RWPE2 (cell line): ENCODE measurements at regions not wholly inside any gene's neighbourhood (a gene's known extent, or its start where the extent isn't known, plus 50 kb on each side); places are given as distances from the start of the nearest gene placed in this dataset.

Experiments used
- ATAC-seq: fragments of 200-7000 bp; cut with Tn5 transposase; 3 replicates; pipeline ENCODE4 v1.9.1; 2021; ENCODE audit warnings: low read depth
- DNase-seq: peaks from one replicate; pipeline ENCODE4 v3.0.0-alpha.2; 2020; ENCODE audit warnings: low spot score
- H3K27ac ChIP-seq: fragments of 450-650 bp; 2 replicates; pipeline ENCODE4 v1.5.1; 2017; ENCODE audit warnings: mild to moderate bottlenecking; ENCODE audit not compliant: poor library complexity, severe bottlenecking
- H3K27me3 ChIP-seq: fragments of 250-450 bp; sonication (Bioruptor Pico); 2 replicates; pipeline ENCODE4 v1.5.1; 2021; ENCODE audit warnings: mild to moderate bottlenecking, moderate library complexity; ENCODE audit not compliant: insufficient read depth, poor library complexity, severe bottlenecking
- H3K36me3 ChIP-seq: fragments of 250-450 bp; sonication (Bioruptor Pico); 2 replicates; pipeline ENCODE4 v1.5.1; 2020; ENCODE audit warnings: low read depth, mild to moderate bottlenecking, moderate library complexity
- H3K4me1 ChIP-seq: fragments of 250-450 bp; sonication (Bioruptor Pico); 2 replicates; pipeline ENCODE4 v1.5.1; 2021; ENCODE audit warnings: mild to moderate bottlenecking, moderate library complexity; ENCODE audit not compliant: insufficient read depth, poor library complexity, severe bottlenecking
- H3K4me3 ChIP-seq: fragments of 250-450 bp; sonication (Bioruptor Pico); 2 replicates; pipeline ENCODE4 v1.5.1; 2021; ENCODE audit warnings: mild to moderate bottlenecking, moderate library complexity; ENCODE audit not compliant: severe bottlenecking
- H3K9me3 ChIP-seq: fragments of 250-450 bp; sonication (Bioruptor Pico); 2 replicates; pipeline ENCODE4 v1.5.1; 2021; ENCODE audit warnings: mild to moderate bottlenecking, moderate library complexity; ENCODE audit not compliant: severe bottlenecking
- CTCF ChIP-seq: fragments of 450-650 bp; IDR thresholded peaks from one replicate; pipeline ENCODE4 v1.5.1; 2017; ENCODE audit warnings: mild to moderate bottlenecking, moderate library complexity; ENCODE audit not compliant: poor library complexity, severe bottlenecking

- H3K36me3 ChIP-seq = no peaks in the 10 kb centered on the region
- no peaks in the 10 kb centered on the region for H3K9me3 ChIP-seq
- peak; percentile 62 for ATAC-seq
- no peaks in the 10 kb centered on the region for H3K4me1 ChIP-seq
- H3K4me3 ChIP-seq = no peak overlapping the region
- no peak for TF ChIP-seq CTCF
- no peaks in the 10 kb centered on the region for H3K27me3 ChIP-seq
- H3K27ac ChIP-seq = no peak overlapping the region
- no peak for DNase-seq
Observed at GRCh38 chr5:123807177-123807945, 295.4 kb downstream of the CSNK1G3 start.

- DNase-seq (no peak), ATAC-seq (peak; percentile 19; the same call in 1 of the 3 replicates)
- no peak for TF ChIP-seq CTCF
- H3K27ac ChIP-seq = no peak overlapping the region
- no peaks in the 10 kb centered on the region for H3K36me3 ChIP-seq
- H3K27me3 ChIP-seq = no peaks in the 10 kb centered on the region
- H3K4me1 ChIP-seq = no peaks in the 10 kb centered on the region
- no peaks in the 10 kb centered on the region for H3K9me3 ChIP-seq
- H3K4me3 ChIP-seq = no peak overlapping the region
Observed at GRCh38 chr5:123806644-123807043, 294.7 kb downstream of the CSNK1G3 start.

- no peak for TF ChIP-seq CTCF
- H3K36me3 ChIP-seq = no peaks in the 10 kb centered on the region
- DNase-seq (no peak), ATAC-seq (no peak)
- no peak overlapping the region for H3K27ac ChIP-seq
- no peak overlapping the region for H3K4me3 ChIP-seq
- no peaks in the 10 kb centered on the region for H3K27me3 ChIP-seq
- H3K9me3 ChIP-seq = no peaks in the 10 kb centered on the region
- no peaks in the 10 kb centered on the region for H3K4me1 ChIP-seq
Observed at GRCh38 chr5:123805300-123805699, 293.3 kb downstream of the CSNK1G3 start.

- no peak overlapping the region for H3K27ac ChIP-seq
- no peak for ATAC-seq
- TF ChIP-seq CTCF = no peak
- H3K36me3 ChIP-seq = no peaks in the 10 kb centered on the region
- no peaks in the 10 kb centered on the region for H3K27me3 ChIP-seq
- no peak for DNase-seq
- no peaks in the 10 kb centered on the region for H3K9me3 ChIP-seq
- H3K4me1 ChIP-seq = no peaks in the 10 kb centered on the region
- no peak overlapping the region for H3K4me3 ChIP-seq
Observed at GRCh38 chr5:123803359-123803758, 291.4 kb downstream of the CSNK1G3 start.

GRCh38 chr5:123802298-123802951 lies 290.4 kb downstream of the CSNK1G3 start:
- Histone ChIP-seq H3K36me3 (no peaks in the 10 kb centered on the region), H3K4me3 (no peak overlapping the region), H3K9me3 (no peaks in the 10 kb centered on the region), H3K4me1 (no peaks in the 10 kb centered on the region), H3K27me3 (no peaks in the 10 kb centered on the region), H3K27ac (no peak overlapping the region)
- TF ChIP-seq CTCF = no peak
- ATAC-seq = no peak
- no peak for DNase-seq
